Superior temporal gyrus (tissue), 1 donor: ENCODE measurements at regions not wholly inside any gene's neighbourhood (a gene's known extent, or its start where the extent isn't known, plus 50 kb on each side); places are given as distances from the start of the nearest gene placed in this dataset.
"Not testable (repeated sequence)": the region's sequence is repeated elsewhere in the genome, so short reads cannot be mapped to it uniquely, and the experiment has no call there.

Source experiments
- DNase-seq: peaks from one replicate; pipeline ENCODE4 v3.0.0-alpha.2; 2016; ENCODE audit errors: extremely low spot score

GRCh38 chr20:25987928-25988560 lies 291.4 kb upstream of the ZNF337 start:
- not testable (repeated sequence) for DNase-seq

- DNase-seq = peak; percentile 63
Measured at GRCh38 chr20:25987073-25987927, 290.6 kb upstream of the ZNF337 start.

GRCh38 chr20:25985597-25985996 lies 288.9 kb upstream of the ZNF337 start:
- DNase-seq = no peak

GRCh38 chr20:25984933-25985332 lies 288.3 kb upstream of the ZNF337 start:
- DNase-seq = no peak

GRCh38 chr20:25982701-25983100 lies 286.0 kb upstream of the ZNF337 start:
- DNase-seq = not testable (repeated sequence)

GRCh38 chr20:25978450-25979190 lies 282.0 kb upstream of the ZNF337 start:
- peak; percentile 31 for DNase-seq

- not testable (repeated sequence) for DNase-seq
Measured at GRCh38 chr20:25975816-25976215, 279.2 kb upstream of the ZNF337 start.

GRCh38 chr20:25965203-25965602 lies 268.6 kb upstream of the ZNF337 start:
- not testable (repeated sequence) for DNase-seq

GRCh38 chr20:25953876-25954275 lies 257.2 kb upstream of the ZNF337 start:
- not testable (repeated sequence) for DNase-seq

- not testable (repeated sequence) for DNase-seq
Measured at GRCh38 chr20:25935230-25935629, 238.6 kb upstream of the ZNF337 start.

- DNase-seq = not testable (repeated sequence)
Measured at GRCh38 chr20:25932806-25933205, 236.2 kb upstream of the ZNF337 start.

- DNase-seq = not testable (repeated sequence)
Measured at GRCh38 chr20:25932170-25932569, 235.5 kb upstream of the ZNF337 start.

- DNase-seq = not testable (repeated sequence)
Measured at GRCh38 chr20:25902321-25902720, 205.7 kb upstream of the ZNF337 start.

GRCh38 chr20:25898663-25899062 lies 202.0 kb upstream of the ZNF337 start:
- DNase-seq = not testable (repeated sequence)

- not testable (repeated sequence) for DNase-seq
Measured at GRCh38 chr20:25879096-25879495, 182.4 kb upstream of the ZNF337 start.

GRCh38 chr20:25868650-25868979 lies 172.0 kb upstream of the ZNF337 start:
- peak; percentile 15 for DNase-seq

- peak; percentile 90 for DNase-seq
Measured at GRCh38 chr20:25867776-25868649, 171.4 kb upstream of the ZNF337 start.

GRCh38 chr20:25867015-25867775 lies 170.5 kb upstream of the ZNF337 start:
- DNase-seq = not testable (repeated sequence)

GRCh38 chr20:25865715-25866656 lies 169.3 kb upstream of the ZNF337 start:
- DNase-seq = peak; percentile 90
